ENCODE measurements at regions not wholly inside any gene's neighbourhood (a gene's known extent, or its start where the extent isn't known, plus 50 kb on each side); places are given as distances from the start of the nearest gene placed in this dataset.
"Not testable (repeated sequence)": the region's sequence is repeated elsewhere in the genome, so short reads cannot be mapped to it uniquely, and the experiment has no call there.

- H3K4me1 ChIP-seq (ENCODE audit: control insufficient read depth in 2 of 2, insufficient read depth in 2 of 2, low read length in 2 of 2), result peaks cover 0 to 3% of the 10 kb centered on the region in 2 donors
- WGBS, result 20% methylated on average over 1 of the region's 1 CpG
- no peak overlapping the region for H3K27ac ChIP-seq (ENCODE audit: low read depth in 1 of 2, low read length in 1 of 2)
- no peaks in the 10 kb centered on the region for H3K9me3 ChIP-seq (ENCODE audit: control insufficient read depth in 2 of 2, insufficient read depth in 1 of 2, low read length in 1 of 2)
- no peaks in the 10 kb centered on the region for H3K27me3 ChIP-seq (ENCODE audit: control insufficient read depth in 2 of 2, insufficient read depth in 1 of 2, low read length in 1 of 2)
- H3K36me3 ChIP-seq (ENCODE audit: control insufficient read depth in 2 of 2, insufficient read depth in 2 of 2, low read length in 1 of 2), result no peaks in the 10 kb centered on the region
- no peak overlapping the region for H3K4me3 ChIP-seq (ENCODE audit: low read length in 2 of 2)
- peak in 1 of 9 donors; percentile 10 for DNase-seq (ENCODE audit: low read depth in 6 of 9, low spot score in 9 of 9)
Measured at GRCh38 chr9:15007698-15008097, 97.5 kb upstream of the FREM1 start.

GRCh38 chr9:14994738-14995137 is 84.5 kb upstream of the FREM1 start:
- peak in 2 of 9 donors; percentile 9 to 16 for DNase-seq (ENCODE audit: low read depth in 6 of 9, low spot score in 9 of 9)
- Histone ChIP-seq H3K27ac (ENCODE audit: low read depth in 1 of 2, low read length in 1 of 2) (peak overlapping the region in 1 of 2 donors; percentile 60), H3K4me1 (ENCODE audit: control insufficient read depth in 2 of 2, insufficient read depth in 2 of 2, low read length in 2 of 2) (peaks cover 13 to 19% of the 10 kb centered on the region in 2 donors), H3K9me3 (ENCODE audit: control insufficient read depth in 2 of 2, insufficient read depth in 1 of 2, low read length in 1 of 2) (no peaks in the 10 kb centered on the region), H3K4me3 (ENCODE audit: low read length in 2 of 2) (no peak overlapping the region), H3K36me3 (ENCODE audit: control insufficient read depth in 2 of 2, insufficient read depth in 2 of 2, low read length in 1 of 2) (no peaks in the 10 kb centered on the region), H3K27me3 (ENCODE audit: control insufficient read depth in 2 of 2, insufficient read depth in 1 of 2, low read length in 1 of 2) (no peaks in the 10 kb centered on the region)
- WGBS, result 8% methylated on average over 1 of the region's 1 CpG

GRCh38 chr9:14993901-14994554 is 83.8 kb upstream of the FREM1 start:
- Histone ChIP-seq H3K27ac (ENCODE audit: low read depth in 1 of 2, low read length in 1 of 2) (peak overlapping the region in 1 of 2 donors; percentile 60), H3K27me3 (ENCODE audit: control insufficient read depth in 2 of 2, insufficient read depth in 1 of 2, low read length in 1 of 2) (no peaks in the 10 kb centered on the region), H3K4me3 (ENCODE audit: low read length in 2 of 2) (peak overlapping the region; percentile 49 to 60), H3K4me1 (ENCODE audit: control insufficient read depth in 2 of 2, insufficient read depth in 2 of 2, low read length in 2 of 2) (peaks cover 13 to 19% of the 10 kb centered on the region in 2 donors), H3K9me3 (ENCODE audit: control insufficient read depth in 2 of 2, insufficient read depth in 1 of 2, low read length in 1 of 2) (no peaks in the 10 kb centered on the region), H3K36me3 (ENCODE audit: control insufficient read depth in 2 of 2, insufficient read depth in 2 of 2, low read length in 1 of 2) (no peaks in the 10 kb centered on the region)
- 40% methylated on average over 9 of the region's 9 CpGs for WGBS
- peak in 3 of 9 donors; percentile 21 to 64 (median 27) for DNase-seq (ENCODE audit: low read depth in 6 of 9, low spot score in 9 of 9)

- Histone ChIP-seq H3K9me3 (ENCODE audit: control insufficient read depth in 2 of 2, insufficient read depth in 1 of 2, low read length in 1 of 2) (no peaks in the 10 kb centered on the region), H3K4me1 (ENCODE audit: control insufficient read depth in 2 of 2, insufficient read depth in 2 of 2, low read length in 2 of 2) (peaks cover 13 to 19% of the 10 kb centered on the region in 2 donors), H3K4me3 (ENCODE audit: low read length in 2 of 2) (peak overlapping the region; percentile 49 to 60), H3K27me3 (ENCODE audit: control insufficient read depth in 2 of 2, insufficient read depth in 1 of 2, low read length in 1 of 2) (no peaks in the 10 kb centered on the region), H3K27ac (ENCODE audit: low read depth in 1 of 2, low read length in 1 of 2) (peak overlapping the region in 1 of 2 donors; percentile 60), H3K36me3 (ENCODE audit: control insufficient read depth in 2 of 2, insufficient read depth in 2 of 2, low read length in 1 of 2) (no peaks in the 10 kb centered on the region)
- peak in 6 of 9 donors; percentile 29 to 73 (median 52) for DNase-seq (ENCODE audit: low read depth in 6 of 9, low spot score in 9 of 9)
- 7% methylated on average over 49 of the region's 49 CpGs for WGBS
Measured at GRCh38 chr9:14993061-14993800, 83.0 kb upstream of the FREM1 start.

GRCh38 chr9:14992516-14992915 is 82.3 kb upstream of the FREM1 start:
- Histone ChIP-seq H3K27ac (ENCODE audit: low read depth in 1 of 2, low read length in 1 of 2) (no peak overlapping the region), H3K27me3 (ENCODE audit: control insufficient read depth in 2 of 2, insufficient read depth in 1 of 2, low read length in 1 of 2) (no peaks in the 10 kb centered on the region), H3K4me1 (ENCODE audit: control insufficient read depth in 2 of 2, insufficient read depth in 2 of 2, low read length in 2 of 2) (peaks cover 13 to 20% of the 10 kb centered on the region in 2 donors), H3K9me3 (ENCODE audit: control insufficient read depth in 2 of 2, insufficient read depth in 1 of 2, low read length in 1 of 2) (no peaks in the 10 kb centered on the region), H3K36me3 (ENCODE audit: control insufficient read depth in 2 of 2, insufficient read depth in 2 of 2, low read length in 1 of 2) (no peaks in the 10 kb centered on the region), H3K4me3 (ENCODE audit: low read length in 2 of 2) (no peak overlapping the region)
- 95% methylated on average over 5 of the region's 5 CpGs for WGBS
- peak in 1 of 9 donors; percentile 8 for DNase-seq (ENCODE audit: low read depth in 6 of 9, low spot score in 9 of 9)

- Histone ChIP-seq H3K27me3 (ENCODE audit: control insufficient read depth in 2 of 2, insufficient read depth in 1 of 2, low read length in 1 of 2) (no peaks in the 10 kb centered on the region), H3K4me1 (ENCODE audit: control insufficient read depth in 2 of 2, insufficient read depth in 2 of 2, low read length in 2 of 2) (peaks cover 13 to 22% of the 10 kb centered on the region in 2 donors), H3K36me3 (ENCODE audit: control insufficient read depth in 2 of 2, insufficient read depth in 2 of 2, low read length in 1 of 2) (no peaks in the 10 kb centered on the region), H3K27ac (ENCODE audit: low read depth in 1 of 2, low read length in 1 of 2) (no peak overlapping the region), H3K9me3 (ENCODE audit: control insufficient read depth in 2 of 2, insufficient read depth in 1 of 2, low read length in 1 of 2) (no peaks in the 10 kb centered on the region), H3K4me3 (ENCODE audit: low read length in 2 of 2) (no peak overlapping the region)
- DNase-seq (ENCODE audit: low read depth in 6 of 9, low spot score in 9 of 9), result peak in 3 of 9 donors; percentile 15 to 68 (median 26)
- 90% methylated on average over 9 of the region's 9 CpGs for WGBS
Measured at GRCh38 chr9:14992081-14992480, 81.9 kb upstream of the FREM1 start.

- not testable (repeated sequence) for DNase-seq (ENCODE audit: low read depth in 6 of 9, low spot score in 9 of 9); H3K27me3 ChIP-seq (ENCODE audit: control insufficient read depth in 2 of 2, insufficient read depth in 1 of 2, low read length in 1 of 2); H3K9me3 ChIP-seq (ENCODE audit: control insufficient read depth in 2 of 2, insufficient read depth in 1 of 2, low read length in 1 of 2); H3K4me3 ChIP-seq (ENCODE audit: low read length in 2 of 2); H3K36me3 ChIP-seq (ENCODE audit: control insufficient read depth in 2 of 2, insufficient read depth in 2 of 2, low read length in 1 of 2); H3K27ac ChIP-seq (ENCODE audit: low read depth in 1 of 2, low read length in 1 of 2)
- 97% methylated on average over 6 of the region's 6 CpGs for WGBS
- peaks cover 13 to 22% of the 10 kb centered on the region in 2 donors for H3K4me1 ChIP-seq (ENCODE audit: control insufficient read depth in 2 of 2, insufficient read depth in 2 of 2, low read length in 2 of 2)
Measured at GRCh38 chr9:14990647-14991046, 80.4 kb upstream of the FREM1 start.

GRCh38 chr9:14989811-14990210 is 79.6 kb upstream of the FREM1 start:
- Histone ChIP-seq H3K9me3 (ENCODE audit: control insufficient read depth in 2 of 2, insufficient read depth in 1 of 2, low read length in 1 of 2) (no peaks in the 10 kb centered on the region), H3K4me1 (ENCODE audit: control insufficient read depth in 2 of 2, insufficient read depth in 2 of 2, low read length in 2 of 2) (peaks cover 13 to 22% of the 10 kb centered on the region in 2 donors), H3K27ac (ENCODE audit: low read depth in 1 of 2, low read length in 1 of 2) (no peak overlapping the region), H3K27me3 (ENCODE audit: control insufficient read depth in 2 of 2, insufficient read depth in 1 of 2, low read length in 1 of 2) (no peaks in the 10 kb centered on the region), H3K36me3 (ENCODE audit: control insufficient read depth in 2 of 2, insufficient read depth in 2 of 2, low read length in 1 of 2) (no peaks in the 10 kb centered on the region), H3K4me3 (ENCODE audit: low read length in 2 of 2) (no peak overlapping the region)
- no peak for DNase-seq (ENCODE audit: low read depth in 6 of 9, low spot score in 9 of 9)
- 97% methylated on average over 5 of the region's 5 CpGs for WGBS

GRCh38 chr9:14989336-14989735 is 79.1 kb upstream of the FREM1 start:
- DNase-seq (ENCODE audit: low read depth in 6 of 9, low spot score in 9 of 9); H3K27ac ChIP-seq (ENCODE audit: low read depth in 1 of 2, low read length in 1 of 2); H3K4me3 ChIP-seq (ENCODE audit: low read length in 2 of 2); H3K27me3 ChIP-seq (ENCODE audit: control insufficient read depth in 2 of 2, insufficient read depth in 1 of 2, low read length in 1 of 2); H3K9me3 ChIP-seq (ENCODE audit: control insufficient read depth in 2 of 2, insufficient read depth in 1 of 2, low read length in 1 of 2); H3K36me3 ChIP-seq (ENCODE audit: control insufficient read depth in 2 of 2, insufficient read depth in 2 of 2, low read length in 1 of 2): not testable (repeated sequence)
- peaks cover 8 to 17% of the 10 kb centered on the region in 2 donors for H3K4me1 ChIP-seq (ENCODE audit: control insufficient read depth in 2 of 2, insufficient read depth in 2 of 2, low read length in 2 of 2)
- WGBS, result 97% methylated on average over 7 of the region's 7 CpGs

All from thymus (tissue), 11 donors.